Middle frontal gyrus (tissue), 1 donor: ENCODE measurements at regions not wholly inside any gene's neighbourhood (a gene's known extent, or its start where the extent isn't known, plus 50 kb on each side); places are given as distances from the start of the nearest gene placed in this dataset.
A peak's percentile ranks its signal among the peaks of the same experiment; 100 is the strongest.
"Not testable (repeated sequence)": the region's sequence is repeated elsewhere in the genome, so short reads cannot be mapped to it uniquely, and the experiment has no call there.

ENCODE experiments used
- DNase-seq: peaks from one replicate; pipeline ENCODE4 v3.0.0-alpha.2; 2015; ENCODE audit warnings: low spot score; ENCODE audit errors: extremely low spot score

DNA sequence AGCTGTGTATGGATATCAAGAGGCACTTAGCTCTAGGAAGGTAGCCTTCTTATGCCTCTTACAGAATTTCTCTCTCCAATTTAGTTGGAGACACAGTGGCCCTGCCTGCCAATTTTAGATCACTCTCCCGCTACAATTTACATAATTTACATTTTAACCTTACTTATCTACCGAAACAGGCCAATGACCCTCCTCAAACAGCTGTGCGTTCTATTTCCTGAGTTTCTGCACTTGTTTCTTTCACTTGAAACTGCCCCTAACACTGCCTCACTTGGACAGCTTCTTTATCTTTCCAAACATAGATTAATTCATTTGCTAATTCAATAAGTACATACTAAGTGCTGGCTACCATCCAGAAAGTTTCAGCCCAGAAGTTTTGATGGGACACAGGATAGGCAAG lies 52.9 kb upstream of the HDDC2 start:
- DNase-seq = no peak

DNA sequence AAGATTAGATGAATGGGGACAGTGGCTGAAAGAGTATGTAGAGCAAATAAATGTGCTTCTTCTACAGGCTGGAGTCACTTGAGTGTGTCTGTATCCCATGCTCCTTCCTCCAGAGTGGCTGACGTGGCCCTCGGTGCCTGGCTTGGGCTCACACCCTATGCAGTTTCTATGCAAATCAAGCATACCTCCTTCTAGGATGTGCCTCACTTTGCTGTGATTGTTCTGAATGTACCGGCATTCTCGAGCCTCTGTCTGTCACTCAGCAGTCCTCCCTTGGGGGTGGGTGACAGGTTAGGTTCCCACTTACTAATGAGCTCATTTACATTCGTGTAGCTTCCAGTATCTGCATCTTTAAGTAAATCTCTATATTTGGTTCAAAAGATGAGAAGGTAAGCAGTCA lies 55.1 kb upstream of the HDDC2 start:
- no peak for DNase-seq

DNA sequence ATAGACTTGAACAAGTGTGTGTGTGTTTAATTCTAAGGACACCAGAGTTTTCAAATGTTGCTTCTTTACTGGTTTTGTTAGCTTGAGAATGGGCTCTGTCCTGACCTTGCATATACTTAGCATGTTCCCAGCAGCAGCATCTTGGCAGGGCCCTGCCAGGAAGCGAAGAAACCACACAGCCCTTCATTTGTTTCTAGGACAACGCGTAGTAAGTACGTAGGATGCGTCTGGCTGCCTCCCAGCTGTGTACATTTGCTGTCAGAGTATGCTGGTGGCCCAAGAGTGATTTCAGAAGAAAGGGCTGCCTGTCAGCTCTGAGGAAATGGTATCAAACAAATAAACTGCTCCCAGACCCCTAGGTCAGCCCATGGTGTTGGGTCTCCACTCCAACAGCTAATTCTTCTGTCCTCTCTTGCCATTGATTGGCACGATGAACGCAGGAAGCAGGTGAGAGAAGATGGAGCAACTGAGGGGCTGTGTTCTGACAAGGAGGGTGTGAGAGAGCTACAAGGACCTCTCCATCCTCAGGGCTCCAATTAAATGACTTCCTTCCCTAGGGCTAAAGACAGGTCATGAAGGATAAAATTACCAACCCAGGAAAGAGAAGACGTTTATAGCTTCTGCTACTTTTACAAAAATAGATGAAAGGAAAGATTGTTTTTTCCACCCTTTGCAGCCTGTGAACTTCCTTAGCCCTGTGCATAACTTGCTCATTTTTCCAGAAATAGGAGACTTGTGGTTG lies 55.9 kb upstream of the HDDC2 start:
- DNase-seq = no peak

DNA sequence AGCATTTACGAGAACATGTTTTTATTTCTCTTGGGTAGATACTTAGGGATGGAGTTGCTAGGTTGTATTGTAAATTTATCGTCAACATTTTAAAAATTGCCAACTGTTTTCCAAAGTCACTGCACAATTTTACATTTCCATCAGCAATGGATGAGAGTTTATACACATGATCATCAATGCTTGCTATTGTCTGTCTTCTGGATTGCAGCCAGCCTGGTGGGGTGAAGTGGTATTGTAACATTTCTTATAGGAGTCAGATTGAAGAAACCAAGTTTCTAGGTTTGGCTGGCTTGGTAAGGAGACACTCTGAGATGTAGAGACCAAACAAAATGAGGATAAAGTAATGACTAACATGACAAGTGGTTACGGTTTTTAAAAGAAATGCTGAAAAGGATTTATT lies 57.1 kb upstream of the HDDC2 start:
- DNase-seq = no peak

DNA sequence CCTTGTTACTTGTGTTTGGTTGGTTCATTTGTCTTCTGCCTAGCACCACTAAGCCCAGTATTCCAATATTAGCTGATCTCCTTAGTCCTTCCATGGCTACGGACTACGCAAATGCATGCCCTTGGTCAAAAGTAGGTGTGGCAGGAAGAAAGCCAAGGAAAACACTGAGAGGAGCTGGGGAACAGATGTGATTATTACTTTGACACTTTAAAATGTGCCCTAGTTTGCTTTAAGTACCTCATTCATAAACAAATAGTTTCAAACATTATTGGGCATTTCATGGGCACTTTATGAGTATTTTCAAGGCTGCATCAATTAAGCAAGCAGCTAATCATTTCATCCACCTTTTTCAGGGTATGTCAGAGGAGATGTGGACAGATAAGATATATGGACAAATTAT lies 60.1 kb upstream of the HDDC2 start:
- no peak for DNase-seq

DNA sequence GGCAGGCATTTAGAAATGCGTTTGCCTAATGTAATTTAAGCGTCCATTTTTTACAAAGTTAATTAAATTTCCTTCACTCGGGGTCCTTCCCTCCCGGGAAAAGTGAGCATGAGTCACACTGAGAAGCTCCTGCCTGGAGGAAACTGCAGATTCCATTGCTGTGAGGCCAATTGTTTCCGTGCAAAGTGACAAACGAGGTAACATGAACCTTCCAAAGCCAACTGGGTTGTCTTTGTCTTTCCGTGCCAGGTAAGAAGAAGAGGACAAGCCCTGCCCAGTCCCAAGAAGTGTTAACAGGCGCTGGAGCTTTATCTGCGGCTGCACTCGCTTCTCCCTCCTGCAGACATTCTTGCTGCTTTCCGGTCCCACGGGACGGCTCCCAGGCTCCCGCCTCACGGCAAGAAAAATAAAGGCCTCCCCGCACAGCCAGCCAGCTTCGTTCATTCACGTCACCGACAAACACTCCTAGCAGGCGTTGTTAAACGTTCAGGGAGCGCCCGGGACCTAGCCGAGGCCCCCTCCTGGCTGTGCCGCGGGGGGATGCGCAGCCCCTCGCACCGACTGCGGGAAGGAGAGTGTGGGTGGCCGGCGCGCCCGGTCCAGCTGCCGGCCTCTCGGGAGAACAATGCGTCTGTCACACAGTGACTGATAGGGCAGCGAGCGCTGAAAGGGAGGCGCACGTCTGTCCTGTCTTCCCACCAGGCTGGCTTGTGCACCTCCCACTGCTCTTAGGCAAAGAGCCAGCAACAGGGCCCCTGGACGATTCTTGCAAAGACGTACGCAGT lies 61.5 kb upstream of the HDDC2 start:
- no peak for DNase-seq

DNA sequence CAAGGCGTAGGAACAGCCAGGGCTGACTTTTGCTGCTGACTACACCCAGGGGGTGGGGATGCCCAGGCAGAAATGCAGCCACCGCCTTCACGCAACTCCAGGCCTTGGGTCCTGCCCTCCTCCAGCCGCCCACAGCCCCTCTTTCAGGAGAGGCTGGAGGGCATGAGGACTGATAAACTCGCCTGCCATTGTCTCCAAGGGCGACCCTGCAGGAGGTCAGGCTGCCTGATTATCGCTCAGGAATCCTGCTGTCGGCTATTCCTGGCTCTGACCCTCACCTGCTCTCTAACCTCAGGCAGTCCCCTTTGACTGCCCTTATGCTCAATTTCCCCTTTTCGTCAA lies 62.0 kb upstream of the HDDC2 start:
- no peak for DNase-seq

DNA sequence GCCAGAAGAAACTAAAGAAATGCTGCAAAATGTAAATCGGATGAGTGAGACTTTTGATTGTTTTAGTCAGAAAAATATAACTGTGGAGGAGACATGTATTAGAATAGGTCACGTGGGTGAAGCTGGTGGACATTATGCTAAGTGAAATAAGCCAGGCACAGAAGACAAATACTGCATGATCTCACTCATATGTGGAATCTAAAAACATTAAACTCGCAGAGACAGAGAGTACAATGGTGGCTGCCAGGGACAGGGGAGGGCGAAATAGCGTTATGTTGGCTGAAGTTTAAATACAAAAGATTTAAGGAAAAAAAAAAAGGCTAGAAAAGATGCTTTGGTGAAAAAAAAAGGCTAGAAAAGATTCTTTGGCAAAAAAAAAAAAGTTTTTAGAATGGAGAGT lies 63.5 kb upstream of the HDDC2 start:
- no peak for DNase-seq

DNA sequence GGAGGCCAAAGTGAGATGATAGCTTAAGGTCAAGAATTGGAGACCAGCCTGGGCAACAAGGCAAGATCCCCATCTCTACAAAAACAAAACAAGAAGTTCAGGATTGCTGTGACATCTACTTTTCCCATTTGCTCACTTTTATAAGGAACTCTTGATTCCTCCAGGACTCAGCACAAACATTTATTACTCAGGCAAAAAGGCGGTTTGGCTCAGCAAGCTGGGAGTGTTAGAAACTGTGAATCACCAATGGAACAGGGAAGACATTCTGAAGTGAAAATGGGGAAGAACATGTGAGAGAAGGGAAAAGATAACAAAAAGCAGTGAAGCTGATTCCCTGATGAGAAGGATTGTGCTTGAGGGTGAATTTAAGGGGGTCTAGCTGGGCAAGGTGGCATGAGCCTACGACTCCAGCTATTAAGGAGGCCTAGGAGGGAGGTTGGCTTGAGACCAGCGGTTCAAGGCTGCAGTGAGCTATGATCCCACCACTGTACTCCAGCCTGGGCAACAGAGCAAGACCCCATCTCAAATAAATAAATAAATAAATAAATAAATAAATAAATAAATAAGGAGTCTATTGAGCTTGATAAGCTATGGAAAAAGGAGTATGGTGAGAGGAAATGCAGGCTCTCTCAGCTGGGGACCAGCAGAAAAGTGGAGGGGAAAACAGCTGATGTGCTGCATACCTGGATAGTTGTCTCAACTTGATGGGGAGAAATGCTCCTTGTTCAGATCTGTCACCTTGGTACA lies 65.4 kb upstream of the HDDC2 start:
- no peak for DNase-seq

DNA sequence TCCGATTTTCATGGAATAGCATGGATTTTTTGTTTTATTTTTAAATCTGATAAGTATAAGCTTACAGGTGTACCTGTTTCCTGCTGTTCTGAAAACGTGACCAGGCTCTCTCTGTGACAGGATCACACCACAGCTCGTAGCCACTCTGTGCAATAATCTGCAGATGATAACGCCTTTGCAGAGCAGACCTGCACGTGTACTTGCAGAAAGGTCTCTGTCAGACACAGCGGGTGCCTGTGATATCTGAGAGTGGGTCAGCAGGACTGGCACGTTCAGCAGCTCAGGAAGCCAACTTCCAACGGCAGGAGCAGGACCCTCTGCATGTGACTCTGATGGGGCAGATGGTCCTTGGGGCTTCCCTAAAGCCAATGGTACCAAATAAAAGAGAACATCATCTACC lies 68.6 kb upstream of the HDDC2 start:
- no peak for DNase-seq

DNA sequence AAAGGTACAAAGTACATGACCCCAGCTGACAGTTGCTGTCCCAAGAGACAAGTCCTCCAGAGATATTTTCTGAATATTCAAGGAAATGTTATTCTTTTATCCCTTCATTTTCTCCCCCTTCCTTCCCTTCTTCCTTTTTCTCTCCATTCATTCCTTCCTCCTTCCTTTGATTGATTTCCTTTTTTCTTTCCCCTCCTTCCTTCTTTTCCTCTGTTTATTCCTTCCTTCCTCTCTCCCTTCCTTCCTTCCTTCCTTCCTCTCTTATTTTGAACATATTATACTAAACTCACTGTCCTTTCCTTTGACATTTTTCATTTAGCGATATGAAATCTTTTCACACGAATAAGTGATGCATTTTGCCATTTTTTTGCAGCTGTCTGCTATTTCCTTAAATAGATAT lies 73.2 kb upstream of the HDDC2 start:
- DNase-seq = no peak

DNA sequence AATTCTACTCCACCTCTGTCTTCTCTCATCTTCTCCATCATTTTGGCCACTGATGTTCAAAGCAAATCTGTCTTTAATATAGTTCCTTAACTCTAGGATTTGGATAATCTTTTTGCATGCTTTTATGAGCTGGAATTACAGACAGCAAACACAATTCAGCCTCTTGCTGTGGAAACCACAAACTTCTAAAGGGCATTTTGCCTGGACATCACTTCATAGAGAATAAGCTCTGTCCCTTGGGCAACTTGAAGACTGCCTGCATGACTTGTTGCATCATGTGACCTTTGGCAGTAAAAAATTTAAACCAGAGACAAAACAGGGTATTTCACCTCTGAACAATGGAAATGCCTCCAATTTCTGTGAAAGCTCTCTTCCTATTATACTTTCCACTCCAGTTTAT lies 74.1 kb upstream of the HDDC2 start:
- no peak for DNase-seq

DNA sequence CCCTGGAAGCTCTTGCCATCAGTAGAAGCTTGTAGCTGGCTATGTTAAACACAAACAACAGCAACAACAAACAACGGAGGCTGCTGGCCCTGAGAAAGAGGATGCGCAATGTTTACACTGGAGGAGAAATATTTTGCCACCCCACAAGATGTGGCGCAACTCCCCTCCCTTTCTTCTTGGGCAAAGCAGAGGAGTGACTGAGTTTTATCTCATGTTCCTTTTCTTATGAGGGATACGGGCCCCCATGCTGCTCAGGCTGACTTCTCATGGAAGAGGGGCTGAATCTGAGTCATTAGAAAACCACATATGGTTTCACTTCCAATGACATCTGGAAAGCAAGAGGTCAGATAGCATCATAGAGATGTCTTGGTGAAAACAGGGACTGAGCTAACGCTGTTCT lies 75.9 kb upstream of the HDDC2 start:
- DNase-seq = no peak

DNA sequence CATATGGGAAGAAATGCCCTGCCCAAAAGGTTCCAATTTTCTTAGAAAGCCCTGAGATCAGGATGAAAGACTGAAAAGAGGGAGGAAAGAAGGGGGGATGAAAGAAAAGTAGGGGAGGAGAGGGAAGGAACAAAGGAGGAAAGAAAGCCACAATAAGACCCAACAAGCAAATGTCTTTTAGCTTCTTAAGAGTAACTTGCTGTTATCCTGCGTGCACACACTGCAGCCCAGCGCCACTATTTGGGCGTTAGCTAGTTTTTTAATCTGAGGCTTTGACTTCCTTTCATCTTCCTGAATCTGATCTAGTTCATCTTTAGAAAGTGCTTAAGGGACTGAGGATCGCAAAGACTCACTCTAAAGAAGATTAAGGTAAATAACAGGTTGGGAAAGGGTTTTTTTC lies 77.4 kb upstream of the HDDC2 start:
- DNase-seq = no peak

DNA sequence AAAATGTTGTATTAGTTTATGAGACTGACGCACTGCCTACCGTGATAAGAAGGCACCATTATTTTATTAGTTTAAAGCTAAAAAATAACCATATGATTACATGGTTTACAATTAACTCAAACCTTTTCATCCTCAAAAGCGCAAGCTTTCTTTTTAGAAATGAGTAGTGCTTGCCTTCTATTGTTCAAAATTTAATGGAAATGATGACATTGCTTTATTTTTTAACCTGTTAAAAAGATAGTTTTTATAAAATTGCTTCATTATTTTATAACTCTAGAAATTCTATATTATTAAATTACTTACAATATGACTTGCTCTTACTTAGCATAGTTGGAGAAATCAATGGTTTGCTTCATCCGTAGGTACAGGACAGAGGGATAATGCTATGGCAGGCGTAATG lies 78.7 kb upstream of the HDDC2 start:
- no peak for DNase-seq

DNA sequence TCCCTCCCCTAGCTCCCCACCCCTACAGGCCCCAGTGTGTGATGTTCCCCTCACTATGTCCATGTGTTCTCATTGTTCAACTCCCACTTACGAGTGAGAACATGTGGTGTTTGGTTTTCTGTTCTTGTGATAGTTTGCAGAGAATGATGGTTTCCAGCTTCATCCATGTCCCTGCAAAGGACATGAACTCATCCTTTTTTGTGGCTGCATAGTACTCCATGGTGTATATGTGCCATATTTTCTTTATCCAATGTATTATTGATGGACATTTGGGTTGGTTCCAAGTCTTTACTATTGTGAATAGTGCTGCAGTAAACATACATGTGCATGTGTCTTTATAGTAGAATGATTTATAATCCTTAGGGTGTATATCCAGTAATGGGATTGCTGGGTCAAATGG lies 84.6 kb upstream of the HDDC2 start:
- DNase-seq = not testable (repeated sequence)

DNA sequence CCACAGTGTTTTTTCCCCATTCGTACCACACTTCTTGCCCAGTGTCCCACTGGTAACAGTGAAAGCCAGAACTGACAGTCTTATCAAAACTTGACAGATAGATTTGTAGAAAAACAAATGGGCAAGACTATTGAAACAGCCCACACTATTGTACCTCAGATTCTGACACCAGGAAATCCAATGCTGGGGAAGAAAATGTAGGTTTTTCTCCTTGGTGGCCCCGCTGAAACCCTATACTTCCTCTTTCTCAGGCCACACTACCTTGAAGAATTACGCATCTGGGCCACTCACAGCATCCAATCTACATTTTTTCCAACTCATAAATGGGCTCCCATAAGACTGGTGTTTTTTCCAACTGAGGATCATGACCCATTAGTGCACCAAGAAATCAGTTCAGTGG lies 90.9 kb upstream of the HDDC2 start:
- DNase-seq = no peak

DNA sequence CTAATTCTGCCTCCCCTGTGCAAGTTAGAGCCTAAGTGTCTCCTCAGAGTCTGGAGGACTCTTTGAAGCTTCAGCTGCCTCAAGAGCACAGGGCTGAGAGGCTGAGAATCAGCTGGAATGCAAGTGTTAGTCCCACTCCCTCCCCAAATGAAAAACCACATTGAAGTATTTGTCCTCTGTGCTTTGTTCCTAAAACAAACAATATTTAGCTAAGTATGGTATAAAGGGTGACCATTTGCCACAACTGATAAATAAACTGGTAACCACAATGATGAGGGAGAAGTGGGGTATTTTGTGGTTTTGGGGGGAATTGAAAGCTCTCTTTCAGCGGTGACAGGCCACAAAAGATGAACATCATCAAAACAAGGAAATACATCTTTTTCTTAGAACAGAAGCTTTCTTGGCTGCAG lies 91.7 kb upstream of the HDDC2 start:
- no peak for DNase-seq

DNA sequence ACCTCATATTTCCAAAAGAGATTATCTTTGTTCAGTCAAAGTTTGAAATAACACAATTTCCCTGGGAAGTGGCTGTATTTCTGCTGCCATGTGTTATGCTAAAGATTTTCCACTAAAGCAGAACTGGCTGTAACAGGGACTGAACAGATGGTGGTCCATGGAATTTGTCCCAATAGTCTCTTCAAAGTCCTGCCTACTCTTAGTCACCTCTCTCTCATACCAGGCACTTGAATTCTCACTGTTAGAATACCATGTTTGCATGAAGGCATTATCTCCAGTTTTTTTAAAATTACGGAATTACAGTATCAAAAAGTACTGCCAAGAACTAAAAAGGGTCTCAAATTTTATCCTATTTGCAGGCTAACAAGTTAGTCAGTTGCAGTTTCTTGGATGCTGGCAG lies 105.0 kb upstream of the HDDC2 start:
- peak; percentile 20 for DNase-seq

DNA sequence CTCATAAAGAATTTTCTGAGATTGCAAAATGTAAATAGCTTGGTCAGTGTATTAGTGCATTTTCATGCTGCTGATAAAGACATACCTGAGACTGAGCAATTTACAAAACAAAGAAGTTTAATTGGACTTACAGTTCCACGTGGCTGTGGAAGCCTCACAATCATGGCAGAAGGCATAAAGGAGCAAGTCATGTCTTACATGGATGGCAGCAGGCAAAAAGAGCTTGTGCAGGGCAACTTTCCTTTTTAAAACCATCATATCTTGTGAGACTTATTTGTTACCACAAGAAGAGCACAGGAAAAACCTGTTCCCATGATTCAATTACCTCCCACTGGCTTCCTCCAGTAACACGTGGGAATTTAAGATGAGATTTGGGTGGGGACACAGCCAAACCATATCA lies 112.7 kb upstream of the HDDC2 start:
- DNase-seq = no peak

DNA sequence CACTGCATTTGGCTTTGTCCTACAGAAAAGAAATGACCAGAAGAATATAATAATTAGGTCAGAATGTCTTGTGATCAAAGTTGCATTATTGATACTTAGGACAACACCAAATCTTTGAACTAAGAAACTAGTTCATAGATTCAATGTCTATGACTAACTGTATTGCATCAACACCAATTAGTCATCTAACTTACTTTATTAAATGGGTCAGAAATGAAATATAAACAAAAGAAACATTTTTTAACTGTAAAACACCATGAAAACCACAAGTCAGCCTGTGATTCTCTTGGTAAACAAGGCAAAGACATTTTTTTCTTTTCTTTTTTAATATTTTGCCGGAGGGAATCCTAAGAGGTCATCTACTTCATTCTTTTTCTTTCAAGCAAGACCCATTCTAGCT lies 114.1 kb upstream of the HDDC2 start:
- no peak for DNase-seq

DNA sequence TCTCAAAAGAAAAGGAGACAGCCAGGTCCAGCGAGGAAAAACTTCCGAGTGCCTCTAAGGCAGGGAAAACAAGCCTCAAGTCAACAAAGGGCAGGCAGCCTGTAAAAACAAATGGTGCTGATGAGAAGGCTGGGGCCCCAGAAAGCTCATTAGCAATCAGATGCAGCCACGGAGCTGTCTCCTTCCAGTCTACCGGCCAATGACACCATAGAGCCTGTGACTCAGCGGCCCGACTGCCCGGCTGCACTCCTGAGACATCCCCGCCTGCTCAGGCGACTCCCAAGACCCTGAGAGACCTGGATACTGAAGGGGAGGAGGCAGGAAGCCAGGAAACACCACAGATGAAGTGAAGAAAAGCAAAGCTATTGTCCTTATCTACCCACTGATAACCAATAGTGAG lies 120.1 kb upstream of the HDDC2 start:
- no peak for DNase-seq

DNA sequence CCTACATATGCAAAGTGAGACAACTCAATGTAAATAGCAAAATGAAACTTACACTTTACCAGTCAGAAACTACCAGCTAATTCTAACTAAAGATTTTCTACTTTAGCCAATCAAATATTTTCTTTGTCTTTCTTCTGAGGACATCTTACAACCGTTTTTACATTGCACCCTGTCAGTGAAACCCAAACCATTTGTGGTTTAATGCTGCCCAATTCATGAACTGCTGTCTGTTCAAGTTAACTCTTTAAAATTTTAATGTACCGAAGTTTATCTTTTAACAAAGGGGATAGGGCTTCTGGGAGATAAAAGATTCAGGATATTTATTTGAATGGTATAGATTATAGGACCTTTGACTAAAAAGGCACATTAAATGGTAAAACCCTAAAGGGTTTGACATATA lies 121.3 kb upstream of the HDDC2 start:
- no peak for DNase-seq
